ENCODE measurements at regions not wholly inside any gene's neighbourhood (a gene's known extent, or its start where the extent isn't known, plus 50 kb on each side); places are given as distances from the start of the nearest gene placed in this dataset.

GRCh38 chr3:28711293-28711692, 362.7 kb upstream of the AZI2 start:
- no peaks in the 10 kb centered on the region for H3K36me3 ChIP-seq (ENCODE audit: insufficient read depth, low read length)
- H3K9me3 ChIP-seq (ENCODE audit: low read length) = no peaks in the 10 kb centered on the region
- H3K4me1 ChIP-seq (ENCODE audit: insufficient read depth, low read length) = no peaks in the 10 kb centered on the region
- H3K4me3 ChIP-seq (ENCODE audit: low read length) = no peak overlapping the region
- H3K27me3 ChIP-seq (ENCODE audit: insufficient read depth, low read length) = no peaks in the 10 kb centered on the region
- H2AFZ ChIP-seq (ENCODE audit: low read depth, low read length) = no peak overlapping the region

- Histone ChIP-seq H3K27me3 (ENCODE audit: insufficient read depth, low read length) (no peaks in the 10 kb centered on the region), H3K4me1 (ENCODE audit: insufficient read depth, low read length) (no peaks in the 10 kb centered on the region), H3K4me3 (ENCODE audit: low read length) (no peak overlapping the region), H3K36me3 (ENCODE audit: insufficient read depth, low read length) (no peaks in the 10 kb centered on the region), H2AFZ (ENCODE audit: low read depth, low read length) (no peak overlapping the region), H3K9me3 (ENCODE audit: low read length) (no peaks in the 10 kb centered on the region)
Observed at GRCh38 chr3:28716939-28717338, 368.3 kb upstream of the AZI2 start.

GRCh38 chr3:28718074-28718849, 369.6 kb upstream of the AZI2 start:
- no peak overlapping the region for H2AFZ ChIP-seq (ENCODE audit: low read depth, low read length)
- no peaks in the 10 kb centered on the region for H3K4me1 ChIP-seq (ENCODE audit: insufficient read depth, low read length)
- no peaks in the 10 kb centered on the region for H3K9me3 ChIP-seq (ENCODE audit: low read length)
- no peak overlapping the region for H3K4me3 ChIP-seq (ENCODE audit: low read length)
- no peaks in the 10 kb centered on the region for H3K36me3 ChIP-seq (ENCODE audit: insufficient read depth, low read length)
- no peaks in the 10 kb centered on the region for H3K27me3 ChIP-seq (ENCODE audit: insufficient read depth, low read length)

GRCh38 chr3:28726840-28727239, 378.2 kb upstream of the AZI2 start:
- Histone ChIP-seq H3K36me3 (ENCODE audit: insufficient read depth, low read length) (no peaks in the 10 kb centered on the region), H3K27me3 (ENCODE audit: insufficient read depth, low read length) (no peaks in the 10 kb centered on the region), H3K4me3 (ENCODE audit: low read length) (no peak overlapping the region), H3K4me1 (ENCODE audit: insufficient read depth, low read length) (no peaks in the 10 kb centered on the region), H2AFZ (ENCODE audit: low read depth, low read length) (no peak overlapping the region), H3K9me3 (ENCODE audit: low read length) (no peaks in the 10 kb centered on the region)

DNA sequence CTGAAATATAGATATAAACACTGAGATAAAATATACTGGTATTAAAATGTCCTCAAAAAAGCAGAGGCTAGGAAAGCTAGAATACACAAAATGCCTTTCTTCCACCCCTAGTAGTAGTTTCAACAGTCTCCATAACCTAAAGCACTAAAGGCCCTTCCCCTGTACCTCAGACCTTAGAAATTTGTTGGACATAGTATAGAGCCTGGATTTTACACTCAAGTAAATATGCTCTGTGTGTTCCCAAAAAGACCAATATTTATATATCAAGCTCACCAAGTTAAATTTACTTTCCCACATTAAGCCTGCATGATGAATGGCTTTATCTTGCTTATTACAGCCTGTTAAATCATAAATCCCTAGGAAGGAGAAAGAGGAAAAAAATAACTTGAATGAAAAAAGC, 378.7 kb upstream of the AZI2 start:
- H3K4me3 ChIP-seq (ENCODE audit: low read length) = no peak overlapping the region
- no peaks in the 10 kb centered on the region for H3K9me3 ChIP-seq (ENCODE audit: low read length)
- no peaks in the 10 kb centered on the region for H3K27me3 ChIP-seq (ENCODE audit: insufficient read depth, low read length)
- H3K36me3 ChIP-seq (ENCODE audit: insufficient read depth, low read length) = no peaks in the 10 kb centered on the region
- H2AFZ ChIP-seq (ENCODE audit: low read depth, low read length) = no peak overlapping the region
- no peaks in the 10 kb centered on the region for H3K4me1 ChIP-seq (ENCODE audit: insufficient read depth, low read length)

- no peaks in the 10 kb centered on the region for H3K27me3 ChIP-seq (ENCODE audit: insufficient read depth, low read length)
- no peaks in the 10 kb centered on the region for H3K36me3 ChIP-seq (ENCODE audit: insufficient read depth, low read length)
Observed at GRCh38 chr3:28738425-28738824, 389.8 kb upstream of the AZI2 start.

DNA sequence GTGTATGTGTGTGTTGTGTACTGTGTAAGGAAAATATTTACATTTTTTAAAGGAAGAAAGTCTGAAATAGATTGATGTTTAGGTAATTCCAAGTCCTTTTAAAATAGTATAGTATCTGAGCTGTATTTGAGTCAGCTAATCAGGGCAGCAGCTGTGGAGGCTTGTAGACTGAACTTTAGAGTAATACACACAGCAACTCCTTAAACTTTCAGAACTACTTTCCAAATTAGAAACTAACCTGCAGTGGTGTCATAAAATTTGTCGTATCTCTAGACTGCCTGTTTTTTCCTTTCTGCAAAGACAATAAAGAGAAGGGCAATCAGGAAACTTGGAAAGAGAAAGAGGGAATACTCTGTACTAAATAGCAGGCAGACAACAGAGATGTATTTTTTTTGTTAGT, 391.0 kb upstream of the AZI2 start:
- Histone ChIP-seq H2AFZ (ENCODE audit: low read depth, low read length) (no peak overlapping the region), H3K36me3 (ENCODE audit: insufficient read depth, low read length) (no peaks in the 10 kb centered on the region), H3K27me3 (ENCODE audit: insufficient read depth, low read length) (no peaks in the 10 kb centered on the region), H3K9me3 (ENCODE audit: low read length) (no peaks in the 10 kb centered on the region), H3K4me3 (ENCODE audit: low read length) (no peak overlapping the region), H3K4me1 (ENCODE audit: insufficient read depth, low read length) (peaks cover 8% of the 10 kb centered on the region)

More at GRCh38 chr3:28738425-28738824, 389.8 kb upstream of the AZI2 start:
- Histone ChIP-seq H3K4me3 (ENCODE audit: low read length) (no peak overlapping the region), H2AFZ (ENCODE audit: low read depth, low read length) (no peak overlapping the region), H3K9me3 (ENCODE audit: low read length) (no peaks in the 10 kb centered on the region), H3K4me1 (ENCODE audit: insufficient read depth, low read length) (no peaks in the 10 kb centered on the region)

DNA sequence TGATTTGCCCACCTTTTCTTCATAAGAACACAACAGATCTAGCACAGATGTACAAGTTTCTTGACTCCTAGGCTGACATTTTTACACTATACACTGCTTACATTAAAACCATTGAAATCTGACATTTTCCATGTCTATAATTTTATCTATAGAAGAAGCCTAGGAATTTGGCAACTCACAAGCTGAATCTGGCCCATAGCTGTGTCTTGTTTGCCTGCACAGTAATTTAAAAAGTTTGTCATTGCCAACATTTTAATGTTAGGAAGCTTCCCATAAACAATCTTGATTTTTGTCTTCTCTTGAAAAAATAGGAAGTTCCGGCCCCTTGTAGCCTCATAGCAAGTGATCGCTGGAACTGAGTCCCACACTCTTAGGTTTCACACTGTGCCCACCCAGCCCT, 394.6 kb upstream of the AZI2 start:
- H3K4me3 ChIP-seq (ENCODE audit: low read length) = no peak overlapping the region
- no peaks in the 10 kb centered on the region for H3K27me3 ChIP-seq (ENCODE audit: insufficient read depth, low read length)
- H2AFZ ChIP-seq (ENCODE audit: low read depth, low read length) = no peak overlapping the region
- peaks cover 26% of the 10 kb centered on the region for H3K4me1 ChIP-seq (ENCODE audit: insufficient read depth, low read length)
- H3K36me3 ChIP-seq (ENCODE audit: insufficient read depth, low read length) = no peaks in the 10 kb centered on the region
- H3K9me3 ChIP-seq (ENCODE audit: low read length) = no peaks in the 10 kb centered on the region

DNA sequence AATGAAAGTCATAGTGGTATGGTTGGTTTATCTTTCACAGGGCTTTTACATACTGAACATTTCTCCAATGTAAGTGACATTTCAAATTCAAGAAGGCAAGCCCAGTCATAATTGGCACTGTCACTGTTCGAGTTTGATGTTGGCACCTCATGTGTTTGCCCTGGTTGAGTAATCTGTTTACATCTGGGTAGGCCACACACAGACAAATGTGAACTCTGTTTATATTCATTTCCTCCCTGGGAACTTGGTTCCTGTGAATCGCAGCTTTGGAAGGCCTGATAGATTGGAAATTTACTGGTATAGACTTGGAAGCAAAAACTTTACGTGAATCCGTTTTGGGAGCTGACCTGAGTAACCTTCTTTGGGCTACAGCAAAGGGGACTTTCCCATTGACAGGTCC, 395.2 kb upstream of the AZI2 start:
- no peaks in the 10 kb centered on the region for H3K27me3 ChIP-seq (ENCODE audit: insufficient read depth, low read length)
- H3K4me3 ChIP-seq (ENCODE audit: low read length) = no peak overlapping the region
- no peaks in the 10 kb centered on the region for H3K36me3 ChIP-seq (ENCODE audit: insufficient read depth, low read length)
- no peak overlapping the region for H2AFZ ChIP-seq (ENCODE audit: low read depth, low read length)
- H3K9me3 ChIP-seq (ENCODE audit: low read length) = no peaks in the 10 kb centered on the region
- H3K4me1 ChIP-seq (ENCODE audit: insufficient read depth, low read length) = peaks cover 26% of the 10 kb centered on the region

DNA sequence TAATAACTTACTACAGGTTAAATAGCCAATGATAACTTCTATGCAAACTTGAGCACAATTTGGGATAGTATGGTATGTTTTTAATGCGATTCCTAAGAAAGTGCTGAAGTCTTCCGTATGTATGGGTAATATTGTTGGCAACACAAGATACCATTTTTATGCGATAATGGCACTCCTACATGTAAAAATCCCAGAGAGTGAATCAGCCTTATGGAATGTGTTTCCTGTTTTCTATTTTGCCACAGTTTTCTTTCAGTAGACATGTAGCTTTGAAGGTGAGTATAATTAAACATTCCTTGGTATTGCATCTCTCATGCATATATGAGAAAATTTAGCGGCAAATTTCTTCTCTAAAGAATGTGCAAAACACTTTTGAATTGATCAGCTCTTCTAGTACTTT, 396.8 kb upstream of the AZI2 start:
- Histone ChIP-seq H3K9me3 (ENCODE audit: low read length) (no peaks in the 10 kb centered on the region), H2AFZ (ENCODE audit: low read depth, low read length) (no peak overlapping the region), H3K4me3 (ENCODE audit: low read length) (no peak overlapping the region)

DNA sequence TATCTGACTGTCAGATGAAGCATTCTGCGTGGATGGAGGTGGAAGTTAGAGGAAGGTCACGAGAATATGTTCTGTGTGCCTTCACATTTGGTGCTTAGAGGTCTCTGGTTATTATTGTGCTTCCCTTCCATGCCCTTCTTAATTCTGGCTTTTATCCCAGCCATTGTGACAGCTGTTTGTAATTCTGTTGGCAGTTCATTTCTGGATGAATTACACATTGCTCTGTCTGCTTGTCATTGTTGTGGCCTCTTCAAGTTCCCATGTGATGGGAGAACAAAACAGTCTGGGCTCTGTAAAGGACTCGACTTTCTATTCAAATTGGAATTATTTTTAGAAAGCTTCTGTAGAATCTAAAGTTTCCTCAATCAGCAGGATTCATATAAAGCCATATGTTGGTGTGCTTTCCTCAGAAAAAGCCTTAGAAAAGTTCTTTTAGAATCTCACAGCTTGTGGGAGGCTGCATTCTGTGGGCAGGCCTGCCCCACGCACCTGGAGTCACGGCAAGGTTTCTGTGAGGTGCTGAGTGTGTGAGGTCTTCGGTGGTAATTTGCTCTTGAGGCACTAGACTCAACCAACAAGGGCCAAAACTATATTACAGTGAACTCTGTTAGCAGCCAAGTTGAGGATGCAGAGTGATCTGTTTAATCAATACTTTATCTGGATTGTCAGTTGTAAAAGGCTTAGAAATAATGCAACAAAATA, 397.4 kb upstream of the AZI2 start:
- Histone ChIP-seq H3K27me3 (ENCODE audit: insufficient read depth, low read length) (no peaks in the 10 kb centered on the region), H3K4me3 (ENCODE audit: low read length) (no peak overlapping the region), H3K9me3 (ENCODE audit: low read length) (no peaks in the 10 kb centered on the region), H3K36me3 (ENCODE audit: insufficient read depth, low read length) (no peaks in the 10 kb centered on the region), H3K4me1 (ENCODE audit: insufficient read depth, low read length) (peaks cover 26% of the 10 kb centered on the region), H2AFZ (ENCODE audit: low read depth, low read length) (no peak overlapping the region)

More for the DNA sequence above, 396.8 kb upstream of the AZI2 start:
- Histone ChIP-seq H3K36me3 (ENCODE audit: insufficient read depth, low read length) (no peaks in the 10 kb centered on the region), H3K4me1 (ENCODE audit: insufficient read depth, low read length) (peaks cover 26% of the 10 kb centered on the region), H3K27me3 (ENCODE audit: insufficient read depth, low read length) (no peaks in the 10 kb centered on the region)

DNA sequence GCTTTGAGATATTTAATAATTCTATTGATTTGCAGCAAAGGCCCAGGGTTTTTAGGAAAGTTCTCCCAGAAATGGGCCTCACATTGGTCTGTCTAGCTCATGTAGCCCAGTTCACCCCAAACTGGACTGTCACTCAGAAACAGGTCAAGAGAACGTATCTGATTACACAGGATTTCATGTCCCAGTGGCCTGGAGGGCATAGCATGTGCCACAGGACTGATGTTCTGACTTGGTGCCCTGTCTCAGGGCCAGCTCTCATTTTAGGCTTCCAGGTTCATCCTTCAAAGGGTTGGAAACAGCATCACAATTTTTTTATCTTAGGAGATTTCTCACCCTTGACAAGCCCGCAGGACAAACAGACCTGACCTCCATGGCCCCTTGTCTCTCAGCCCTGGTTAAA, 398.4 kb upstream of the AZI2 start:
- H3K36me3 ChIP-seq (ENCODE audit: insufficient read depth, low read length) = no peaks in the 10 kb centered on the region
- no peaks in the 10 kb centered on the region for H3K27me3 ChIP-seq (ENCODE audit: insufficient read depth, low read length)
- no peak overlapping the region for H2AFZ ChIP-seq (ENCODE audit: low read depth, low read length)
- H3K4me1 ChIP-seq (ENCODE audit: insufficient read depth, low read length) = peaks cover 26% of the 10 kb centered on the region
- H3K4me3 ChIP-seq (ENCODE audit: low read length) = no peak overlapping the region
- H3K9me3 ChIP-seq (ENCODE audit: low read length) = no peaks in the 10 kb centered on the region

GRCh38 chr3:28751864-28752263, 403.2 kb upstream of the AZI2 start:
- Histone ChIP-seq H3K4me1 (ENCODE audit: insufficient read depth, low read length) (no peaks in the 10 kb centered on the region), H3K9me3 (ENCODE audit: low read length) (no peaks in the 10 kb centered on the region), H3K36me3 (ENCODE audit: insufficient read depth, low read length) (no peaks in the 10 kb centered on the region), H3K4me3 (ENCODE audit: low read length) (no peak overlapping the region), H3K27me3 (ENCODE audit: insufficient read depth, low read length) (peaks cover 1% of the 10 kb centered on the region), H2AFZ (ENCODE audit: low read depth, low read length) (no peak overlapping the region)

All from neuron (in vitro differentiated cells).